ENCODE measurements at regions not wholly inside any gene's neighbourhood (a gene's known extent, or its start where the extent isn't known, plus 50 kb on each side); places are given as distances from the start of the nearest gene placed in this dataset.

DNA sequence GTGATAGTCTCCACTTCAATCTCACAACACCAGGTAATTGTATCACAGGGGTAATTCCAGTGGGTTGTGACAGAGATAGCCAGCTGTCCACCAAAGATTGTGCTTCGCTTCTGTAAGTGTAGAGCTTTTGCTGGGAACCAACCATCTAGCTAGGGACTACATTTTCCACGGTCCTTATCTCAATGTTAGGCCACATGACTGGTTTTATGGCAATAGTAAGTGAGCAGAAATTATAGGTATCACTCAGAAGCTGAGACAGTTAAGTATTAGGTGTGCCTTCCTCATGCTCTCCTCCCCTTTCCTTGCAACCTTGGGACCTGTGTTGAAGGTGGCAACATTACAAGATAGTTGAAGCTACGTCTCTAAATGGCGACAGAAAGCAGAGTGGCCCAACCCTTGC is 108.8 kb upstream of the NALF2 start:
- TF ChIP-seq, protein P1, sequence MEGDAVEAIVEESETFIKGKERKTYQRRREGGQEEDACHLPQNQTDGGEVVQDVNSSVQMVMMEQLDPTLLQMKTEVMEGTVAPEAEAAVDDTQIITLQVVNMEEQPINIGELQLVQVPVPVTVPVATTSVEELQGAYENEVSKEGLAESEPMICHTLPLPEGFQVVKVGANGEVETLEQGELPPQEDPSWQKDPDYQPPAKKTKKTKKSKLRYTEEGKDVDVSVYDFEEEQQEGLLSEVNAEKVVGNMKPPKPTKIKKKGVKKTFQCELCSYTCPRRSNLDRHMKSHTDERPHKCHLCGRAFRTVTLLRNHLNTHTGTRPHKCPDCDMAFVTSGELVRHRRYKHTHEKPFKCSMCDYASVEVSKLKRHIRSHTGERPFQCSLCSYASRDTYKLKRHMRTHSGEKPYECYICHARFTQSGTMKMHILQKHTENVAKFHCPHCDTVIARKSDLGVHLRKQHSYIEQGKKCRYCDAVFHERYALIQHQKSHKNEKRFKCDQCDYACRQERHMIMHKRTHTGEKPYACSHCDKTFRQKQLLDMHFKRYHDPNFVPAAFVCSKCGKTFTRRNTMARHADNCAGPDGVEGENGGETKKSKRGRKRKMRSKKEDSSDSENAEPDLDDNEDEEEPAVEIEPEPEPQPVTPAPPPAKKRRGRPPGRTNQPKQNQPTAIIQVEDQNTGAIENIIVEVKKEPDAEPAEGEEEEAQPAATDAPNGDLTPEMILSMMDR (IDR thresholded peaks at IDR 0.05): no peak
- no peak for TF ChIP-seq POLR2A (IDR thresholded peaks at IDR 0.05)
